Suprapubic skin (tissue), 4 donors: ENCODE measurements at regions not wholly inside any gene's neighbourhood (a gene's known extent, or its start where the extent isn't known, plus 50 kb on each side); places are given as distances from the start of the nearest gene placed in this dataset.
"Not testable (repeated sequence)": the region's sequence is repeated elsewhere in the genome, so short reads cannot be mapped to it uniquely, and the experiment has no call there.

Experiments
- DNase-seq, 2 donors: peaks; one replicate each; pipeline ENCODE4 v3.0.0-alpha.2; 2019; ENCODE audit warnings: low spot score in 2 of 2
- H3K27ac ChIP-seq: fragments of 200-600 bp; sonication (generic); one replicate; pipeline ENCODE4 v1.5.1; 2019
- H3K27me3 ChIP-seq: fragments of 200-600 bp; sonication (generic); one replicate; pipeline ENCODE4 v1.5.1; 2019
- H3K36me3 ChIP-seq: fragments of 200-600 bp; sonication (generic); one replicate; pipeline ENCODE4 v1.5.1; 2019
- H3K4me1 ChIP-seq: fragments of 200-600 bp; sonication (generic); one replicate; pipeline ENCODE4 v1.5.1; 2019
- H3K4me3 ChIP-seq: fragments of 200-600 bp; sonication (generic); one replicate; pipeline ENCODE4 v1.5.1; 2019; ENCODE audit warnings: mild to moderate bottlenecking
- H3K9me3 ChIP-seq: fragments of 200-600 bp; sonication (generic); one replicate; pipeline ENCODE4 v1.5.1; 2019
- CTCF ChIP-seq, 2 donors: fragments of 200-600 bp in 1 of 2; fragments of 450-650 bp in 1 of 2; sonication (generic) in 1 of 2; IDR thresholded peaks; one replicate each; pipeline ENCODE4 v1.5.1; 2016 to 2019; ENCODE audit warnings: antibody characterized with exemption in 2 of 2, mild to moderate bottlenecking in 1 of 2, moderate library complexity in 1 of 2
- EP300 ChIP-seq: sonication (generic); formaldehyde crosslinking; IDR thresholded peaks from one replicate; pipeline ENCODE4 v1.6.1; 2017; ENCODE audit warnings: antibody characterized with exemption
- POLR2A ChIP-seq, 2 donors: fragments of 450-650 bp; IDR thresholded peaks; one replicate each; pipeline ENCODE4 v1.6.1; 2017; ENCODE audit warnings: antibody characterized with exemption in 2 of 2, mild to moderate bottlenecking in 2 of 2, moderate library complexity in 2 of 2
- POLR2AphosphoS5 ChIP-seq, 3 donors: sonication (generic); formaldehyde crosslinking; IDR thresholded peaks; one replicate each; pipeline ENCODE4 v1.6.1; 2017; ENCODE audit warnings: antibody characterized with exemption in 3 of 3
- WGBS: methylation state at CpG from one replicate; pipeline ENCODE4 v1.1.5; 2018; 5-methylcytosine and 5-hydroxymethylcytosine counted together

GRCh38 chr6:168856914-168857313 lies 396.7 kb downstream of the THBS2 start:
- Histone ChIP-seq H3K27ac (no peak overlapping the region), H3K9me3 (no peaks in the 10 kb centered on the region), H3K4me1 (no peaks in the 10 kb centered on the region), H3K4me3 (no peak overlapping the region), H3K27me3 (no peaks in the 10 kb centered on the region), H3K36me3 (no peaks in the 10 kb centered on the region)
- DNase-seq: no peak
- WGBS: 69% methylated on average over 7 of the region's 7 CpGs
- TF ChIP-seq CTCF (IDR thresholded peaks at IDR 0.05) (no peak), EP300 (no peak), POLR2A (IDR thresholded peaks at IDR 0.05) (no peak), POLR2AphosphoS5 (IDR thresholded peaks at IDR 0.05) (no peak)

- H3K9me3 ChIP-seq: no peaks in the 10 kb centered on the region
- TF ChIP-seq CTCF (IDR thresholded peaks at IDR 0.05): no peak
- no peak for TF ChIP-seq POLR2AphosphoS5 (IDR thresholded peaks at IDR 0.05)
- TF ChIP-seq EP300: no peak
- no peak for TF ChIP-seq POLR2A (IDR thresholded peaks at IDR 0.05)
- no peaks in the 10 kb centered on the region for H3K4me1 ChIP-seq
- DNase-seq: no peak
- H3K27me3 ChIP-seq: no peaks in the 10 kb centered on the region
- WGBS: 64% methylated on average over 12 of the region's 12 CpGs
- H3K36me3 ChIP-seq: no peaks in the 10 kb centered on the region
- no peak overlapping the region for H3K27ac ChIP-seq
- H3K4me3 ChIP-seq: peak overlapping the region; percentile 20
Observed at GRCh38 chr6:168852376-168852884, 401.2 kb downstream of the THBS2 start.

- Histone ChIP-seq H3K36me3 (no peaks in the 10 kb centered on the region), H3K27me3 (no peaks in the 10 kb centered on the region), H3K9me3 (no peaks in the 10 kb centered on the region), H3K4me3 (peak overlapping the region; percentile 20), H3K4me1 (no peaks in the 10 kb centered on the region), H3K27ac (no peak overlapping the region)
- DNase-seq: no peak
- TF ChIP-seq POLR2AphosphoS5 (IDR thresholded peaks at IDR 0.05) (no peak), POLR2A (IDR thresholded peaks at IDR 0.05) (no peak), CTCF (IDR thresholded peaks at IDR 0.05) (no peak), EP300 (no peak)
- 63% methylated on average over 11 of the region's 11 CpGs for WGBS
Observed at GRCh38 chr6:168851460-168852375, 401.9 kb downstream of the THBS2 start.

- not testable (repeated sequence) for H3K27ac ChIP-seq
Observed at GRCh38 chr6:168850027-168850736, 403.5 kb downstream of the THBS2 start.

GRCh38 chr6:168849459-168849858 lies 404.2 kb downstream of the THBS2 start:
- Histone ChIP-seq H3K27me3 (no peaks in the 10 kb centered on the region), H3K36me3 (no peaks in the 10 kb centered on the region), H3K9me3 (no peaks in the 10 kb centered on the region), H3K4me3 (no peak overlapping the region), H3K27ac (no peak overlapping the region), H3K4me1 (no peaks in the 10 kb centered on the region)
- 83% methylated on average over 4 of the region's 8 CpGs for WGBS
- DNase-seq: no peak
- TF ChIP-seq EP300 (no peak), CTCF (IDR thresholded peaks at IDR 0.05) (no peak), POLR2AphosphoS5 (IDR thresholded peaks at IDR 0.05) (no peak), POLR2A (IDR thresholded peaks at IDR 0.05) (no peak)

More at GRCh38 chr6:168850027-168850736, 403.5 kb downstream of the THBS2 start:
- not testable (repeated sequence) for H3K9me3 ChIP-seq, H3K4me3 ChIP-seq, DNase-seq, H3K4me1 ChIP-seq, H3K36me3 ChIP-seq, H3K27me3 ChIP-seq
- 88% methylated on average over 14 of the region's 26 CpGs for whole genome bisulfite sequencing
